Lung (tissue), 11 donors: ENCODE measurements at regions not wholly inside any gene's neighbourhood (a gene's known extent, or its start where the extent isn't known, plus 50 kb on each side); places are given as distances from the start of the nearest gene placed in this dataset.

Experiments used
- ATAC-seq: fragments of 200-7000 bp; cut with Tn5 transposase; one replicate; pipeline ENCODE4 v1.9.1; 2020; ENCODE audit warnings: moderate number of reproducible peaks; ENCODE audit not compliant: insufficient read depth, low FRiP score
- DNase-seq, 3 donors: peaks; one replicate each; pipeline ENCODE4 v3.0.0-alpha.2; 2013 to 2017
- H3K27ac ChIP-seq, 2 donors: one replicate each; pipeline ENCODE4 v1.5.1; 2013; ENCODE audit warnings: mild to moderate bottlenecking in 2 of 2, moderate library complexity in 2 of 2, control low read depth in 1 of 2, inconsistent platforms in 1 of 2, low read depth in 1 of 2, low read length in 1 of 2
- H3K27me3 ChIP-seq, 3 donors: one replicate each; pipeline ENCODE4 v1.5.1; 2013; ENCODE audit warnings: low read length in 2 of 3; ENCODE audit not compliant: control insufficient read depth in 3 of 3, insufficient read depth in 3 of 3
- H3K36me3 ChIP-seq, 4 donors: one replicate each; pipeline ENCODE4 v1.5.1; 2013; ENCODE audit warnings: low read length in 4 of 4, mild to moderate bottlenecking in 1 of 4, moderate library complexity in 1 of 4; ENCODE audit not compliant: control insufficient read depth in 4 of 4, insufficient read depth in 4 of 4
- H3K4me1 ChIP-seq, 5 donors: one replicate each; pipeline ENCODE4 v1.5.1; 2013; ENCODE audit warnings: low read length in 5 of 5, mild to moderate bottlenecking in 2 of 5, moderate library complexity in 1 of 5; ENCODE audit not compliant: control insufficient read depth in 5 of 5, insufficient read depth in 5 of 5
- H3K4me3 ChIP-seq: one replicate; pipeline ENCODE4 v1.5.1; 2013; ENCODE audit warnings: mild to moderate bottlenecking, control low read depth, moderate library complexity
- H3K9ac ChIP-seq, 2 donors: one replicate each; pipeline ENCODE4 v1.5.1; 2013; ENCODE audit warnings: low read length in 2 of 2, control low read depth in 1 of 2; ENCODE audit not compliant: insufficient read depth in 1 of 2
- H3K9me3 ChIP-seq, 4 donors: one replicate each; pipeline ENCODE4 v1.5.1; 2013; ENCODE audit warnings: low read length in 3 of 4, mild to moderate bottlenecking in 1 of 4, moderate library complexity in 1 of 4; ENCODE audit not compliant: control insufficient read depth in 4 of 4, insufficient read depth in 3 of 4
- CTCF ChIP-seq: IDR thresholded peaks from 2 replicates; pipeline ENCODE4 v1.5.1; 2012; ENCODE audit warnings: mild to moderate bottlenecking; ENCODE audit errors: control extremely low read depth, extremely low read depth
- WGBS, 2 donors: extraction: QIAGEN DNeasy Blood & Tissue Kit; methylation state at CpG; one replicate each; pipeline ENCODE4 v1.1.7; 2013; 5-methylcytosine and 5-hydroxymethylcytosine counted together
- donor health status: control.
- donor health status: control.
- donor health status: Bipolar disorder and iron deficiency.
- donor health status: healthy.
- donor health status: DM: yes; HTN: yes; CAD: no.

- no peak for TF ChIP-seq CTCF
- H3K4me1 ChIP-seq = peaks cover 0 to 9% (median 0%) of the 10 kb centered on the region in 5 donors
- no peak overlapping the region for H3K9ac ChIP-seq
- DNase-seq (no peak), ATAC-seq (no peak)
- no peaks in the 10 kb centered on the region for H3K27me3 ChIP-seq
- H3K27ac ChIP-seq = no peak overlapping the region
- H3K9me3 ChIP-seq = no peaks in the 10 kb centered on the region
- WGBS, 2 donors = 48 to 71% methylated on average over 3 of the region's 3 CpGs
- H3K4me3 ChIP-seq = no peak overlapping the region
- no peaks in the 10 kb centered on the region for H3K36me3 ChIP-seq
Observed at GRCh38 chr1:218867066-218867465, 306.6 kb upstream of the LYPLAL1 start.

DNA sequence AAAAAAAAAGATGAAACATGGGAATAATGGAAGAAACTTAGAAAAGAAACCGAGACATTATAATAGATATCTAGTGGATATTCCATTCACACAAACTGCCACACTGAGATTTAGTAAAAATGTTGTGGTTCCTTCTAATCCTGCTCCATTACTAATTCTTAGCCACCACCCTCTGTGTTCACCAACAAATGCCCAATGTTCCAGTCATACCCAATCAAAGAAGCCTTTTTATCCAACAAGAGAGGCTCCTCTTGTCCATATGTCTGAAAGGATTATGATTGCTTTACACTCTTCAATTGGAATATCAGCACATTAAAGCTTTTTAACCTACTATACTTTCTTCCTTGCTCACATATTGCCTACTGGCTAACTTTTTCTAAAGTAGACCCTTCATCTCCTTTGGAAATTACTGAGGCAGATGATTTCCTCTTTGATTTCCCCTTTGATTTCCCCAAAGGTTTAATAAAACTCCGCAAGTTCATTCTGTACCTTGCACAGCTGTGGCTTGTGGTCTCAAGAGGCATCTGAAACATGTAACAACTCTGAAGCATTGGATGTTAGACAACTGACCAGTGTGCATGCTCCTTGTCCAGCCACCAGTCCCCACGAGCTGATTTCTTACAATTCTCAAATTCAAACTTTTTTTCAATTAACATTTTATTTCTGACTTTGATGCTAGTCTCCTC lies 305.6 kb upstream of the LYPLAL1 start:
- Histone ChIP-seq H3K4me3 (no peak overlapping the region), H3K9me3 (no peaks in the 10 kb centered on the region), H3K27me3 (no peaks in the 10 kb centered on the region), H3K36me3 (no peaks in the 10 kb centered on the region), H3K27ac (no peak overlapping the region), H3K4me1 (peaks cover 0 to 9% (median 0%) of the 10 kb centered on the region in 5 donors), H3K9ac (no peak overlapping the region)
- DNase-seq (no peak), ATAC-seq (no peak)
- TF ChIP-seq CTCF = no peak
- 90 to 94% methylated on average over 3 of the region's 3 CpGs for WGBS, 2 donors

- DNase-seq (no peak), ATAC-seq (no peak)
- Histone ChIP-seq H3K27ac (no peak overlapping the region), H3K9ac (no peak overlapping the region), H3K4me3 (no peak overlapping the region), H3K27me3 (no peaks in the 10 kb centered on the region), H3K4me1 (peaks cover 0 to 12% (median 0%) of the 10 kb centered on the region in 5 donors), H3K9me3 (no peaks in the 10 kb centered on the region), H3K36me3 (no peaks in the 10 kb centered on the region)
- no peak for TF ChIP-seq CTCF
Observed at GRCh38 chr1:218869276-218869675, 304.4 kb upstream of the LYPLAL1 start.

GRCh38 chr1:218872026-218872425 lies 301.7 kb upstream of the LYPLAL1 start:
- H3K4me1 ChIP-seq = peaks cover 0 to 4% (median 0%) of the 10 kb centered on the region in 5 donors
- no peaks in the 10 kb centered on the region for H3K9me3 ChIP-seq
- 49 to 61% methylated on average over 4 of the region's 4 CpGs for WGBS, 2 donors
- TF ChIP-seq CTCF = no peak
- H3K9ac ChIP-seq = no peak overlapping the region
- no peaks in the 10 kb centered on the region for H3K27me3 ChIP-seq
- DNase-seq (no peak), ATAC-seq (no peak)
- H3K27ac ChIP-seq = no peak overlapping the region
- H3K36me3 ChIP-seq = no peaks in the 10 kb centered on the region
- no peak overlapping the region for H3K4me3 ChIP-seq
